Vagina (tissue), 2 donors: ENCODE measurements at regions not wholly inside any gene's neighbourhood (a gene's known extent, or its start where the extent isn't known, plus 50 kb on each side); places are given as distances from the start of the nearest gene placed in this dataset.
"Not testable (repeated sequence)": the region's sequence is repeated elsewhere in the genome, so short reads cannot be mapped to it uniquely, and the experiment has no call there.

ENCODE experiments used
- CTCF ChIP-seq, 3 experiments: fragments of 450-650 bp in 2 of 3; fragments of 200-600 bp in 1 of 3; sonication (generic) in 1 of 3; IDR thresholded peaks; one replicate each; pipeline ENCODE4 v1.5.1; 2017 to 2019; ENCODE audit warnings: antibody characterized with exemption in 3 of 3, mild to moderate bottlenecking in 2 of 3, moderate library complexity in 2 of 3
- POLR2A ChIP-seq, 2 donors: fragments of 450-650 bp; IDR thresholded peaks; one replicate each; pipeline ENCODE4 v1.6.1; 2017; ENCODE audit warnings: antibody characterized with exemption in 2 of 2, mild to moderate bottlenecking in 2 of 2, moderate library complexity in 2 of 2

- not testable (repeated sequence) for TF ChIP-seq CTCF, POLR2A (IDR thresholded peaks at IDR 0.05)
Measured at GRCh38 chr1:838291-838690, 85.4 kb upstream of the SAMD11 start.
